ENCODE measurements at regions not wholly inside any gene's neighbourhood (a gene's known extent, or its start where the extent isn't known, plus 50 kb on each side); places are given as distances from the start of the nearest gene placed in this dataset.

DNA sequence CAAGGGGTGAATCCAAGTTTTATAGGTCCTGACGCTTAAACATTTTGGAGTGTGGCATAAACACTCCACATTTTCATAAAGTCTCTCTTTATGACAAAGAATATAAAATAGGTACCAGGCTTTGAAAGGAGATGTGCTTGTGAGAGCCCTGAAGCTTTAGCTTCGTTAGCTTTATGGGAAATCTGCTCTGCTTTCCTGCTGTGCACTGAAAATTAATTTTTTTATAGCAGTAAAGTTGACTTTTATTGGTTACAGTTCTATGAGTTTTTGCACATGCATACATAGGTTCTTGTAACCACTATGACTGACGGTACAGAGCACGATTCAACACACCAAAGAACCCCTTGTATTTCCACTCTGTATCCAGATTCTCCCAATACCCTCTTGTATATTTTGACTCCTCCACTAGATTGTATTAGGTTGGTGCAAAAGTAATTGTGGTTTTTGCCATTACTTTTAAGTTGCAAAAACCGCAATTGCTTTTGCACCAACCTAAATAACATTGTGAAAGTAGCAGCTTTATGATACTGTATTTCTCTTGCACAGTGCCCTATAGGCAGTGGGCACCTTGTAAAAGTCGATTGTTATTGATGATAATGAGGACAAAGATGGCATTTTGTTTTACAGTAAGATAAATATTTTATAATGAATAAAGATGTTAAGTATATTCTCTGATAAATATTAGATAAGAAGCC is 145.2 kb upstream of the AKIRIN2 start:
- no peaks in the 10 kb centered on the region for H3K4me1 Mint-ChIP-seq

DNA sequence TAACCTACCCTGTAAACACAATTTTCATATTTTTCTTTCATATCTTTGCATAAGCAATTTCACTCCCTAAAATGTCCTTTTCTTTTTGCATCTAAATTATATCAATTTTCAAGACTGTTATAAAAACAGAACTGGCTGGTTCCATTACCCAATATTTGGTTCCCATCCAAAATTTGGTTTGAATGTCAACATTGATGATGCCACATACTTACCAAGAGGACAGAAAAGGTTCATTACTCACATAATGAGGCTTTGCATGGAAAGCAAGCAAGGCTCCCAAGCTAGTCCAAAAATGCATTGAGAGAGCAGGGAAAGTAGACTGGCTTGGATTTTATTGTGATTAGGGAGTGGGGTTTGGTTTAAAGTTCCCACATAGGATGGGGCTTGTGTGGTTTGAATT is 144.4 kb upstream of the AKIRIN2 start:
- no peak overlapping the region for H3K4me3 Mint-ChIP-seq
- no peaks in the 10 kb centered on the region for H3K27me3 Mint-ChIP-seq (ENCODE audit: low read depth)
- TF ChIP-seq, protein P1, sequence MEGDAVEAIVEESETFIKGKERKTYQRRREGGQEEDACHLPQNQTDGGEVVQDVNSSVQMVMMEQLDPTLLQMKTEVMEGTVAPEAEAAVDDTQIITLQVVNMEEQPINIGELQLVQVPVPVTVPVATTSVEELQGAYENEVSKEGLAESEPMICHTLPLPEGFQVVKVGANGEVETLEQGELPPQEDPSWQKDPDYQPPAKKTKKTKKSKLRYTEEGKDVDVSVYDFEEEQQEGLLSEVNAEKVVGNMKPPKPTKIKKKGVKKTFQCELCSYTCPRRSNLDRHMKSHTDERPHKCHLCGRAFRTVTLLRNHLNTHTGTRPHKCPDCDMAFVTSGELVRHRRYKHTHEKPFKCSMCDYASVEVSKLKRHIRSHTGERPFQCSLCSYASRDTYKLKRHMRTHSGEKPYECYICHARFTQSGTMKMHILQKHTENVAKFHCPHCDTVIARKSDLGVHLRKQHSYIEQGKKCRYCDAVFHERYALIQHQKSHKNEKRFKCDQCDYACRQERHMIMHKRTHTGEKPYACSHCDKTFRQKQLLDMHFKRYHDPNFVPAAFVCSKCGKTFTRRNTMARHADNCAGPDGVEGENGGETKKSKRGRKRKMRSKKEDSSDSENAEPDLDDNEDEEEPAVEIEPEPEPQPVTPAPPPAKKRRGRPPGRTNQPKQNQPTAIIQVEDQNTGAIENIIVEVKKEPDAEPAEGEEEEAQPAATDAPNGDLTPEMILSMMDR (IDR thresholded peaks at IDR 0.05; ENCODE audit: unreplicated experiment in 3 of 3): no peak
- H3K36me3 Mint-ChIP-seq (ENCODE audit: low read depth): no peaks in the 10 kb centered on the region
- no peaks in the 10 kb centered on the region for H3K9me3 Mint-ChIP-seq
- H3K4me1 Mint-ChIP-seq: no peaks in the 10 kb centered on the region
- no peak overlapping the region for H3K27ac Mint-ChIP-seq

More for the DNA sequence above, 145.2 kb upstream of the AKIRIN2 start:
- Mint-ChIP-seq H3K4me3 (no peak overlapping the region), H3K27me3 (ENCODE audit: low read depth) (no peaks in the 10 kb centered on the region), H3K27ac (no peak overlapping the region), H3K9me3 (no peaks in the 10 kb centered on the region), H3K36me3 (ENCODE audit: low read depth) (no peaks in the 10 kb centered on the region)
- TF ChIP-seq, protein P1 (IDR thresholded peaks at IDR 0.05; ENCODE audit: unreplicated experiment in 3 of 3): no peak

DNA sequence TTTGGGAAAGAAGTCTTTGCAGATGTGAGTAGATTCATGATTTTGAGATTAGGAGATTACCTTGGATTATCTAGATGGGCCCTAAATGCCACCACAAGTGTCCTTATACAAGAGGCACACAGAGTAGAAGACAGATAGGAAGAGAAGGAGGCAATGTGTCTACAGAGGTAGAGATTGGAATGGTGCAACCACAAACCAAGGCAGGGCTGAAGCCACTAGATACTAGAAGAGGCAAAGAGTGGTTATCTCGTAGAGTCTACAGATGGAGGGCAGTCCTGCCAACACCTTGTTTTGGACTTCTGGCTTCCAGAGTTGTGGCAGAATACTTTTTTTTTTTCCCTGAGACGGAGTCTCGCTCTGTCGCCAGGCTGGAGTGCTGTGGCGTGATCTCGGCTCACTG is 138.3 kb upstream of the AKIRIN2 start:
- H3K4me3 Mint-ChIP-seq: no peak overlapping the region
- TF ChIP-seq, protein P1 (IDR thresholded peaks at IDR 0.05; ENCODE audit: unreplicated experiment in 3 of 3): no peak
- no peaks in the 10 kb centered on the region for H3K4me1 Mint-ChIP-seq
- peaks cover 4% of the 10 kb centered on the region for H3K27me3 Mint-ChIP-seq (ENCODE audit: low read depth)
- peaks cover 3% of the 10 kb centered on the region for H3K9me3 Mint-ChIP-seq
- no peaks in the 10 kb centered on the region for H3K36me3 Mint-ChIP-seq (ENCODE audit: low read depth)
- H3K27ac Mint-ChIP-seq: no peak overlapping the region

DNA sequence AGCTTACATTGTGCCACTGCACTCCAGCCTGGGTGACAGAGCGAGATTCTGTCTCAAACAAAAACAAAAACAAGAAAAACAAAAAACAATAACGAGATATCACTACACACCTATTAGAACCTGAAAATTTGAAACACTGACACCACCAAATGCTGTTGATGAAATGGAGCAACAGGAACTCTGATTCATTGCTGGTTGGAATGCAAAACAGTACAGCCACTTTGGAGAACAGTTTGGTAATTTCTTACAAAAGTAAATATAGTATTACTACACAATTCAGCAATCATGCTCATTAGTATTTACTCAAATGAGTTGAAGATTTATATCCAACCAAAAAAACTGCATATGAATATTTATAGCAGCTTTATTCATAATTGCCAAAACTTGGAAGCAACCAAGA is 135.8 kb upstream of the AKIRIN2 start:
- H3K27ac Mint-ChIP-seq: no peak overlapping the region
- peaks cover 4% of the 10 kb centered on the region for H3K27me3 Mint-ChIP-seq (ENCODE audit: low read depth)
- no peak overlapping the region for H3K4me3 Mint-ChIP-seq
- no peaks in the 10 kb centered on the region for H3K36me3 Mint-ChIP-seq (ENCODE audit: low read depth)
- H3K9me3 Mint-ChIP-seq: peaks cover 3% of the 10 kb centered on the region
- TF ChIP-seq, protein P1 (IDR thresholded peaks at IDR 0.05; ENCODE audit: unreplicated experiment in 3 of 3): no peak
- peaks cover 1% of the 10 kb centered on the region for H3K4me1 Mint-ChIP-seq

DNA sequence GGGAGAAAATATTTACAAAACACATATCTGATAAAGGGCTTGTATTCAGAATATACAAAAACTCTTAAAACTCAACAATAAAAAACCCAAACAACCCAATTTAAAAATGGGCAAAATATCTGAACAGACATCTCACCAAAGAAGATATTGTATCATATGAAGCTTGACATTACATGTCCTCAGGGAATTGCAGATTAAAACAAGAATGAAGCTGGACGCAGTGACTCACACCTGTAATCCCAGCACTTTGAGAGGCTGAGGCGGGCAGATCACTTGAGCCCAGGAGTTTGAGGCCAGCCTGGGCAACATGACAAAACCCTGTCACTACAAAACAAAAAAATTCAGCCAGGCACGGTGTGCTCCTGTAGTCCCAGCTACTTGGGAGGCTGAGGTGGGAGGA is 135.4 kb upstream of the AKIRIN2 start:
- H3K4me1 Mint-ChIP-seq: peaks cover 5% of the 10 kb centered on the region
- H3K27ac Mint-ChIP-seq: no peak overlapping the region
- H3K36me3 Mint-ChIP-seq (ENCODE audit: low read depth): no peaks in the 10 kb centered on the region
- TF ChIP-seq, protein P1 (IDR thresholded peaks at IDR 0.05; ENCODE audit: unreplicated experiment in 3 of 3): no peak
- H3K9me3 Mint-ChIP-seq: peaks cover 3% of the 10 kb centered on the region
- H3K4me3 Mint-ChIP-seq: no peak overlapping the region
- peaks cover 4% of the 10 kb centered on the region for H3K27me3 Mint-ChIP-seq (ENCODE audit: low read depth)
